CD4-positive, alpha-beta T cell (primary cell): ENCODE measurements at regions not wholly inside any gene's neighbourhood (a gene's known extent, or its start where the extent isn't known, plus 50 kb on each side); places are given as distances from the start of the nearest gene placed in this dataset.

Experiments
- ATAC-seq: fragments of 200-7000 bp; cut with Tn5 transposase; one replicate; pipeline ENCODE4 v1.10.0; 2022; ENCODE audit warnings: mild to moderate bottlenecking; ENCODE audit not compliant: poor library complexity
- CTCF ChIA-PET: fragments of 350-600 bp; sonication (Branson Sonifier 250); formaldehyde crosslinking; loops from one replicate; lab custom pipeline; 2021; ENCODE audit warnings: antibody characterized with exemption, inconsistent platforms; lab: Charles Lee
- POLR2A ChIA-PET: fragments of 350-600 bp; sonication (Branson Sonifier 250); formaldehyde crosslinking; loops from one replicate; lab custom pipeline; 2021; ENCODE audit warnings: antibody characterized with exemption, inconsistent platforms; lab: Charles Lee
- DNase-seq, 14 experiments: peaks; one replicate each; pipeline ENCODE4 v3.0.0-alpha.2; 2013 to 2020; ENCODE audit warnings: mixed read lengths in 2 of 14
- H3K27ac ChIP-seq, 2 donors: one replicate each; pipeline versions ENCODE4 v1.5.1 to v1.7.0; 2013; ENCODE audit warnings: low read length in 2 of 2, low read depth in 1 of 2, mild to moderate bottlenecking in 1 of 2
- H3K27me3 ChIP-seq, 2 experiments: 1 replicate in 1 of 2; 2 replicates in 1 of 2; pipeline versions ENCODE4 v1.6.1 to v1.7.0; 2013; ENCODE audit warnings: low read length in 2 of 2, control low read depth in 1 of 2, mild to moderate bottlenecking in 1 of 2, moderate library complexity in 1 of 2; ENCODE audit not compliant: insufficient read depth in 2 of 2, control insufficient read depth in 1 of 2
- H3K36me3 ChIP-seq: one replicate; pipeline ENCODE4 v1.6.1; 2013; ENCODE audit warnings: low read length, control low read depth; ENCODE audit not compliant: insufficient read depth
- H3K4me1 ChIP-seq: one replicate; pipeline ENCODE4 v1.6.1; 2013; ENCODE audit warnings: low read length, control low read depth; ENCODE audit not compliant: insufficient read depth
- H3K4me3 ChIP-seq: one replicate; pipeline ENCODE4 v1.5.1; 2013; ENCODE audit warnings: mild to moderate bottlenecking, low read length, moderate library complexity
- H3K9me3 ChIP-seq, 2 experiments: 1 replicate in 1 of 2; 2 replicates in 1 of 2; pipeline versions ENCODE4 v1.6.1 to v1.7.0; 2013; ENCODE audit warnings: low read length in 2 of 2, mild to moderate bottlenecking in 2 of 2, control low read depth in 1 of 2, moderate library complexity in 1 of 2; ENCODE audit not compliant: control insufficient read depth in 1 of 2, insufficient read depth in 1 of 2
- H3K27ac Mint-ChIP-seq: one replicate; pipeline ENCODE4 v1.8.0; 2020; ENCODE audit warnings: mixed read lengths
- H3K27me3 Mint-ChIP-seq: one replicate; pipeline ENCODE4 v1.8.0; 2021; ENCODE audit warnings: mixed read lengths
- H3K36me3 Mint-ChIP-seq: one replicate; pipeline ENCODE4 v1.8.0; 2021; ENCODE audit warnings: low read depth, mixed read lengths
- H3K4me1 Mint-ChIP-seq: one replicate; pipeline ENCODE4 v1.8.0; 2021; ENCODE audit warnings: low read depth, mixed read lengths
- H3K4me3 Mint-ChIP-seq: one replicate; pipeline ENCODE4 v1.8.0; 2020; ENCODE audit warnings: mild to moderate bottlenecking, mixed read lengths
- H3K9me3 Mint-ChIP-seq: one replicate; pipeline ENCODE4 v1.8.0; 2020; ENCODE audit warnings: mixed read lengths
- intact Hi-C, 2 experiments: fragments of 100-400 bp; cut with DNase I in 1 of 2; cut with micrococcal nuclease in 1 of 2; formaldehyde crosslinking; loops; one replicate each; pipeline versions ENCODE4 v1.15.1 to v1.9.0; 2023 to 2025; cut with DNase I, micrococcal nuclease
- TF ChIP-seq, protein P1 (sequence below): fragments of 200-600 bp; IDR thresholded peaks from one replicate; pipeline ENCODE4 v1.8.0; 2022; ENCODE audit warnings: antibody characterized with exemption, mild to moderate bottlenecking

DNA sequence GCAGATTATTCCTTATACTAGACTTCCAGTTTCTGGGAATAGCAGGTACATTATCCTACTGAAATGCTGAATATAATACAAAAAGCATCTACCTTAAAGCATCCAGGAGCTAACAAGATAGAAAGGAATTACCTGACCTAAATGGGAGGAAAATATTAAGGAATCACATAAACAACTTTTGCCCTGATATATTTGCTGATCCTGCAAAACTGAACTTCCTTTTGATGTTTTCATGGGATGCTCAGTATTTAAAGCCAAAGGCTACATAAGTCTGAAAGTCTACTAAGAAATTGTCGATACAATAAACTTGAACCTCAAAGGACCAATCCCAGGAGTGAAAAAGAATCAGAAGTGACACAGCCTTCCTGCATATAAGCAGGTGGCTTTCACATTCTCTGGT, 85.6 kb upstream of the C1orf21 start:
- no peak overlapping the region for H3K4me3 ChIP-seq
- H3K4me1 Mint-ChIP-seq: no peaks in the 10 kb centered on the region
- H3K27ac Mint-ChIP-seq: no peak overlapping the region
- intact Hi-C loops: no loop called here
- ChIA-PET POLR2A (no interaction called here), CTCF (interaction anchor here (1.0 kb wide), 1 partner anchor 16 kb away, joined by 3 read pairs; no protein-coding TSS in a partner anchor)
- no peaks in the 10 kb centered on the region for H3K36me3 Mint-ChIP-seq
- TF ChIP-seq, protein P1, sequence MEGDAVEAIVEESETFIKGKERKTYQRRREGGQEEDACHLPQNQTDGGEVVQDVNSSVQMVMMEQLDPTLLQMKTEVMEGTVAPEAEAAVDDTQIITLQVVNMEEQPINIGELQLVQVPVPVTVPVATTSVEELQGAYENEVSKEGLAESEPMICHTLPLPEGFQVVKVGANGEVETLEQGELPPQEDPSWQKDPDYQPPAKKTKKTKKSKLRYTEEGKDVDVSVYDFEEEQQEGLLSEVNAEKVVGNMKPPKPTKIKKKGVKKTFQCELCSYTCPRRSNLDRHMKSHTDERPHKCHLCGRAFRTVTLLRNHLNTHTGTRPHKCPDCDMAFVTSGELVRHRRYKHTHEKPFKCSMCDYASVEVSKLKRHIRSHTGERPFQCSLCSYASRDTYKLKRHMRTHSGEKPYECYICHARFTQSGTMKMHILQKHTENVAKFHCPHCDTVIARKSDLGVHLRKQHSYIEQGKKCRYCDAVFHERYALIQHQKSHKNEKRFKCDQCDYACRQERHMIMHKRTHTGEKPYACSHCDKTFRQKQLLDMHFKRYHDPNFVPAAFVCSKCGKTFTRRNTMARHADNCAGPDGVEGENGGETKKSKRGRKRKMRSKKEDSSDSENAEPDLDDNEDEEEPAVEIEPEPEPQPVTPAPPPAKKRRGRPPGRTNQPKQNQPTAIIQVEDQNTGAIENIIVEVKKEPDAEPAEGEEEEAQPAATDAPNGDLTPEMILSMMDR: no peak
- peaks cover 4% of the 10 kb centered on the region for H3K27me3 Mint-ChIP-seq
- H3K4me3 Mint-ChIP-seq: no peak overlapping the region
- no peaks in the 10 kb centered on the region for H3K9me3 ChIP-seq
- no peaks in the 10 kb centered on the region for H3K9me3 Mint-ChIP-seq
- no peak overlapping the region for H3K27ac ChIP-seq
- ATAC-seq (no peak), DNase-seq (no peak)
- H3K4me1 ChIP-seq: no peaks in the 10 kb centered on the region
- H3K36me3 ChIP-seq: no peaks in the 10 kb centered on the region
- peaks cover 0 to 7% of the 10 kb centered on the region in 2 experiments for H3K27me3 ChIP-seq

- H3K27ac Mint-ChIP-seq: no peak overlapping the region
- peaks cover 4% of the 10 kb centered on the region for H3K27me3 Mint-ChIP-seq
Measured at GRCh38 chr1:184302346-184302745, 84.5 kb upstream of the C1orf21 start.

DNA sequence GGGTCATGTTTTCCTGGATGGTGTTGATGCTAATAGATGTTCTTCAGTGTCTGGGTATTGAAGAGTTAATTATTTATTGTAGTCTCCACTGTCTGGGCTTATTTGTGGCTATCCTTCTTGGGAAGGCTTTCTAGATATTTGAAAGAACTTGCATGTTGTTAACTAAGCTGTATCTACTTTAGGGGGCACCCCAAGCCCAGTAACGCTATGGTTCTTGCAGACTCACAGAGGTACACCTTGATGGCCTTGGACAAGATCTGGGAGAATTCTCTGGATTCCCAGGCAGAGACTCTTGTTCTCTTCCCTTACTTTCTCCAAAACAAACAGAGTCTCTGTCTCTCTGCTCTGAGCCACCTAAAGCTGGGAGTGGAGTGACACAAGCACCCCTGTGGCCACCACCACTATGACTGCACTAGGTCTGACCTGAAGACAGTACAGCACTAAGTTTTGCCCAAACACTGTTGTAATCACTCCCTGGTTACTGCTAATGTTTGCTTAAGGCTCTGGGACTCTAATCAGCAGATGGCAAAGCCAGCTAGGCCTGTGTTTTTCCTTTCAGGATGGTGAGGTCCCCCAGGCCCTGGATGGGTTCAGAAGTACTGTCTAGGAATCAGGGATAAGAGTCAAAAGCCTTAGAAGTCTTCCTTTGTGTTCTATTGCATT, 76.5 kb upstream of the C1orf21 start:
- DNase-seq: no peak
- no peak overlapping the region for H3K4me3 ChIP-seq
- H3K27me3 Mint-ChIP-seq: peaks cover 35% of the 10 kb centered on the region
- H3K36me3 Mint-ChIP-seq: no peaks in the 10 kb centered on the region
- H3K4me1 ChIP-seq: no peaks in the 10 kb centered on the region
- TF ChIP-seq, protein P1: no peak
- peaks cover 0 to 6% of the 10 kb centered on the region in 2 experiments for H3K27me3 ChIP-seq
- ChIA-PET POLR2A (no interaction called here), CTCF (no interaction called here)
- no peaks in the 10 kb centered on the region for H3K36me3 ChIP-seq
- H3K4me1 Mint-ChIP-seq: no peaks in the 10 kb centered on the region
- H3K27ac ChIP-seq: no peak overlapping the region
- intact Hi-C loops: no loop called here
- no peak overlapping the region for H3K27ac Mint-ChIP-seq
- no peak for ATAC-seq
- no peaks in the 10 kb centered on the region for H3K9me3 Mint-ChIP-seq
- no peak overlapping the region for H3K4me3 Mint-ChIP-seq
- H3K9me3 ChIP-seq: peaks cover 0 to 3% of the 10 kb centered on the region in 2 experiments

More at GRCh38 chr1:184302346-184302745, 84.5 kb upstream of the C1orf21 start:
- intact Hi-C loops: no loop called here
- H3K4me1 ChIP-seq: no peaks in the 10 kb centered on the region
- no peaks in the 10 kb centered on the region for H3K9me3 Mint-ChIP-seq
- H3K27ac ChIP-seq: no peak overlapping the region
- POLR2A ChIA-PET: no interaction called here
- H3K27me3 ChIP-seq: peaks cover 0 to 6% of the 10 kb centered on the region in 2 experiments
- no peaks in the 10 kb centered on the region for H3K36me3 ChIP-seq
- H3K4me3 ChIP-seq: no peak overlapping the region
- no peak overlapping the region for H3K4me3 Mint-ChIP-seq
- TF ChIP-seq, protein P1: no peak
- no peaks in the 10 kb centered on the region for H3K4me1 Mint-ChIP-seq
- CTCF ChIA-PET: interaction anchor here (1.0 kb wide), 1 partner anchor 15 kb away, joined by 3 read pairs; no protein-coding TSS in a partner anchor
- no peaks in the 10 kb centered on the region for H3K9me3 ChIP-seq
- no peak for DNase-seq
- ATAC-seq: no peak
- H3K36me3 Mint-ChIP-seq: no peaks in the 10 kb centered on the region
